ENCODE measurements at regions not wholly inside any gene's neighbourhood (a gene's known extent, or its start where the extent isn't known, plus 50 kb on each side); places are given as distances from the start of the nearest gene placed in this dataset.

GRCh38 chr6:45715508-45715803, 300.2 kb downstream of the CLIC5 start:
- TF ChIP-seq CREB5 (CRISPR knock-in tag; IDR thresholded peaks at IDR 0.05; ENCODE audit: low read depth) = no peak
- TF ChIP-seq TCF4 (CRISPR knock-in tag; IDR thresholded peaks at IDR 0.05; ENCODE audit: borderline replicate concordance) = no peak
- no peak for TF ChIP-seq ESRRG (CRISPR knock-in tag; IDR thresholded peaks at IDR 0.05)
- no peak for TF ChIP-seq PPARA (CRISPR knock-in tag; IDR thresholded peaks at IDR 0.05; ENCODE audit: borderline replicate concordance)
- TF ChIP-seq CSRNP3 (CRISPR knock-in tag; IDR thresholded peaks at IDR 0.05) = no peak
- TF ChIP-seq ZFP3 (CRISPR knock-in tag; IDR thresholded peaks at IDR 0.05) = no peak
- TF ChIP-seq ISL1 (CRISPR knock-in tag; IDR thresholded peaks at IDR 0.05) = no peak
- TF ChIP-seq ARNTL (CRISPR knock-in tag; IDR thresholded peaks at IDR 0.05; ENCODE audit: borderline replicate concordance, low read depth) = no peak
- no peak for TF ChIP-seq TSHZ2 (CRISPR knock-in tag; IDR thresholded peaks at IDR 0.05)
- no peak for TF ChIP-seq BACH2 (CRISPR knock-in tag; IDR thresholded peaks at IDR 0.05; ENCODE audit: borderline replicate concordance)
- TF ChIP-seq RARB (CRISPR knock-in tag; IDR thresholded peaks at IDR 0.05) = no peak
- no peak for TF ChIP-seq ZNF8 (CRISPR knock-in tag; IDR thresholded peaks at IDR 0.05)
- TF ChIP-seq GLIS3 (CRISPR knock-in tag; IDR thresholded peaks at IDR 0.05) = no peak
- TF ChIP-seq OSR1 (CRISPR knock-in tag; IDR thresholded peaks at IDR 0.05) = no peak
- TF ChIP-seq CSDC2 (CRISPR knock-in tag; IDR thresholded peaks at IDR 0.05) = no peak
- TF ChIP-seq TOX (CRISPR knock-in tag; IDR thresholded peaks at IDR 0.05; ENCODE audit: borderline replicate concordance) = no peak
- TF ChIP-seq SNAI2 (CRISPR knock-in tag; IDR thresholded peaks at IDR 0.05) = no peak
- no peak for TF ChIP-seq ZC3H10 (CRISPR knock-in tag; IDR thresholded peaks at IDR 0.05)
- TF ChIP-seq POU6F1 (CRISPR knock-in tag; IDR thresholded peaks at IDR 0.05; ENCODE audit: borderline replicate concordance, low read depth) = no peak
- no peak for TF ChIP-seq ZFP30 (CRISPR knock-in tag; IDR thresholded peaks at IDR 0.05)
- ATAC-seq = no peak

- peak; percentile 99 for ATAC-seq
- no peak for TF ChIP-seq TOX (CRISPR knock-in tag; IDR thresholded peaks at IDR 0.05; ENCODE audit: borderline replicate concordance)
- TF ChIP-seq BACH2 (CRISPR knock-in tag; IDR thresholded peaks at IDR 0.05; ENCODE audit: borderline replicate concordance) = no peak
- TF ChIP-seq TCF4 (CRISPR knock-in tag; IDR thresholded peaks at IDR 0.05; ENCODE audit: borderline replicate concordance) = no peak
- TF ChIP-seq CSRNP3 (CRISPR knock-in tag; IDR thresholded peaks at IDR 0.05) = no peak
- no peak for TF ChIP-seq PATZ1 (CRISPR knock-in tag; IDR thresholded peaks at IDR 0.05; ENCODE audit: borderline replicate concordance)
- no peak for TF ChIP-seq SNAI2 (CRISPR knock-in tag; IDR thresholded peaks at IDR 0.05)
- no peak for TF ChIP-seq ZNF565 (CRISPR knock-in tag; conservative IDR thresholded peaks at IDR 0.05; ENCODE audit: low read depth)
- no peak for TF ChIP-seq ZNF70 (CRISPR knock-in tag; IDR thresholded peaks at IDR 0.05)
- TF ChIP-seq ESRRG (CRISPR knock-in tag; IDR thresholded peaks at IDR 0.05) = no peak
- TF ChIP-seq ISL1 (CRISPR knock-in tag; IDR thresholded peaks at IDR 0.05) = no peak
- no peak for TF ChIP-seq ZNF8 (CRISPR knock-in tag; IDR thresholded peaks at IDR 0.05)
- TF ChIP-seq ZC3H10 (CRISPR knock-in tag; IDR thresholded peaks at IDR 0.05) = no peak
- TF ChIP-seq ZFP30 (CRISPR knock-in tag; IDR thresholded peaks at IDR 0.05) = no peak
- TF ChIP-seq OSR1 (CRISPR knock-in tag; IDR thresholded peaks at IDR 0.05) = no peak
- TF ChIP-seq ZFP3 (CRISPR knock-in tag; IDR thresholded peaks at IDR 0.05) = no peak
- TF ChIP-seq CREB5 (CRISPR knock-in tag; IDR thresholded peaks at IDR 0.05; ENCODE audit: low read depth) = no peak
- TF ChIP-seq RARB (CRISPR knock-in tag; IDR thresholded peaks at IDR 0.05) = no peak
- no peak for TF ChIP-seq PPARA (CRISPR knock-in tag; IDR thresholded peaks at IDR 0.05; ENCODE audit: borderline replicate concordance)
- no peak for TF ChIP-seq POU6F1 (CRISPR knock-in tag; IDR thresholded peaks at IDR 0.05; ENCODE audit: borderline replicate concordance, low read depth)
These were observed 300.7 kb downstream of the CLIC5 start for GRCh38 chr6:45714741-45715507.

Data from SK-N-SH treated with all-trans-retinoic acid at 6 μM for 48 hours (cell line).